ENCODE measurements at regions not wholly inside any gene's neighbourhood (a gene's known extent, or its start where the extent isn't known, plus 50 kb on each side); places are given as distances from the start of the nearest gene placed in this dataset.

GRCh38 chrX:40169193-40170101, 71.7 kb upstream of the BCOR start:
- peak overlapping the region; percentile 99 for H3K27ac Mint-ChIP-seq
- ATAC-seq (replicated peaks), result peak; percentile 71
- peaks cover 24% of the 10 kb centered on the region for H3K36me3 Mint-ChIP-seq (ENCODE audit: low read depth)

GRCh38 chrX:40168480-40169011, 70.8 kb upstream of the BCOR start:
- Mint-ChIP-seq H3K9me3 (no peaks in the 10 kb centered on the region), H3K4me3 (peak overlapping the region; percentile 74), H3K36me3 (ENCODE audit: low read depth) (peaks cover 15% of the 10 kb centered on the region), H3K27me3 (no peaks in the 10 kb centered on the region), H3K4me1 (peaks cover 4% of the 10 kb centered on the region), H3K27ac (no peak overlapping the region)
- ATAC-seq (replicated peaks), result no peak

More at GRCh38 chrX:40169193-40170101, 71.7 kb upstream of the BCOR start:
- Mint-ChIP-seq H3K4me3 (peak overlapping the region; percentile 93), H3K27me3 (no peaks in the 10 kb centered on the region), H3K9me3 (no peaks in the 10 kb centered on the region), H3K4me1 (peaks cover 4% of the 10 kb centered on the region)

- no peak for ATAC-seq (replicated peaks)
- Mint-ChIP-seq H3K27me3 (no peaks in the 10 kb centered on the region), H3K36me3 (ENCODE audit: low read depth) (peaks cover 9% of the 10 kb centered on the region), H3K4me3 (peak overlapping the region; percentile 74), H3K27ac (no peak overlapping the region), H3K4me1 (peaks cover 4% of the 10 kb centered on the region), H3K9me3 (no peaks in the 10 kb centered on the region)
Observed at GRCh38 chrX:40167850-40168479, 70.2 kb upstream of the BCOR start.

GRCh38 chrX:40167233-40167849, 69.6 kb upstream of the BCOR start:
- ATAC-seq (replicated peaks), result no peak
- Mint-ChIP-seq H3K4me1 (peaks cover 4% of the 10 kb centered on the region), H3K27ac (no peak overlapping the region), H3K4me3 (peak overlapping the region; percentile 74), H3K36me3 (ENCODE audit: low read depth) (peaks cover 4% of the 10 kb centered on the region), H3K9me3 (no peaks in the 10 kb centered on the region), H3K27me3 (no peaks in the 10 kb centered on the region)

GRCh38 chrX:40166582-40166981, 68.8 kb upstream of the BCOR start:
- Mint-ChIP-seq H3K4me1 (peaks cover 4% of the 10 kb centered on the region), H3K27me3 (no peaks in the 10 kb centered on the region), H3K4me3 (peak overlapping the region; percentile 74), H3K9me3 (no peaks in the 10 kb centered on the region), H3K27ac (no peak overlapping the region), H3K36me3 (ENCODE audit: low read depth) (no peaks in the 10 kb centered on the region)
- ATAC-seq (replicated peaks), result no peak

- H3K4me3 Mint-ChIP-seq, result no peak overlapping the region
- no peak overlapping the region for H3K27ac Mint-ChIP-seq
- H3K4me1 Mint-ChIP-seq, result peaks cover 4% of the 10 kb centered on the region
- no peaks in the 10 kb centered on the region for H3K9me3 Mint-ChIP-seq
- ATAC-seq (replicated peaks), result no peak
- H3K36me3 Mint-ChIP-seq (ENCODE audit: low read depth), result no peaks in the 10 kb centered on the region
- no peaks in the 10 kb centered on the region for H3K27me3 Mint-ChIP-seq
Observed at GRCh38 chrX:40165861-40166260, 68.1 kb upstream of the BCOR start.

- H3K36me3 Mint-ChIP-seq (ENCODE audit: low read depth), result no peaks in the 10 kb centered on the region
- no peaks in the 10 kb centered on the region for H3K27me3 Mint-ChIP-seq
- no peak for ATAC-seq (replicated peaks)
- H3K9me3 Mint-ChIP-seq, result no peaks in the 10 kb centered on the region
- H3K4me1 Mint-ChIP-seq, result peaks cover 4% of the 10 kb centered on the region
- H3K27ac Mint-ChIP-seq, result no peak overlapping the region
- H3K4me3 Mint-ChIP-seq, result no peak overlapping the region
Observed at GRCh38 chrX:40165206-40165605, 67.4 kb upstream of the BCOR start.

- Mint-ChIP-seq H3K27me3 (no peaks in the 10 kb centered on the region), H3K27ac (no peak overlapping the region), H3K9me3 (no peaks in the 10 kb centered on the region), H3K4me1 (peaks cover 4% of the 10 kb centered on the region), H3K4me3 (no peak overlapping the region), H3K36me3 (ENCODE audit: low read depth) (no peaks in the 10 kb centered on the region)
- ATAC-seq (replicated peaks), result no peak
Observed at GRCh38 chrX:40164751-40165150, 67.0 kb upstream of the BCOR start.

GRCh38 chrX:40158036-40158706, 60.4 kb upstream of the BCOR start:
- Mint-ChIP-seq H3K36me3 (ENCODE audit: low read depth) (no peaks in the 10 kb centered on the region), H3K27me3 (no peaks in the 10 kb centered on the region), H3K4me3 (peak overlapping the region; percentile 30), H3K4me1 (no peaks in the 10 kb centered on the region), H3K27ac (no peak overlapping the region), H3K9me3 (no peaks in the 10 kb centered on the region)
- peak; percentile 55 for ATAC-seq (replicated peaks)

GRCh38 chrX:40157228-40158035, 59.7 kb upstream of the BCOR start:
- peak overlapping the region; percentile 20 for H3K4me3 Mint-ChIP-seq
- H3K36me3 Mint-ChIP-seq (ENCODE audit: low read depth), result no peaks in the 10 kb centered on the region
- H3K27ac Mint-ChIP-seq, result no peak overlapping the region
- ATAC-seq (replicated peaks), result no peak
- H3K4me1 Mint-ChIP-seq, result no peaks in the 10 kb centered on the region
- no peaks in the 10 kb centered on the region for H3K27me3 Mint-ChIP-seq
- no peaks in the 10 kb centered on the region for H3K9me3 Mint-ChIP-seq

GRCh38 chrX:40156470-40157227, 58.9 kb upstream of the BCOR start:
- Mint-ChIP-seq H3K4me1 (no peaks in the 10 kb centered on the region), H3K27ac (no peak overlapping the region), H3K9me3 (no peaks in the 10 kb centered on the region), H3K4me3 (peak overlapping the region; percentile 20), H3K36me3 (ENCODE audit: low read depth) (no peaks in the 10 kb centered on the region), H3K27me3 (no peaks in the 10 kb centered on the region)
- no peak for ATAC-seq (replicated peaks)

GRCh38 chrX:40155589-40156469, 58.1 kb upstream of the BCOR start:
- H3K4me1 Mint-ChIP-seq, result no peaks in the 10 kb centered on the region
- no peaks in the 10 kb centered on the region for H3K36me3 Mint-ChIP-seq (ENCODE audit: low read depth)
- no peak overlapping the region for H3K4me3 Mint-ChIP-seq
- no peak for ATAC-seq (replicated peaks)
- H3K27me3 Mint-ChIP-seq, result no peaks in the 10 kb centered on the region
- no peak overlapping the region for H3K27ac Mint-ChIP-seq
- no peaks in the 10 kb centered on the region for H3K9me3 Mint-ChIP-seq

Measured in activated T-helper 17 cell treated with anti-CD3 and anti-CD28 coated beads, Interleukin-2, amount 50 U/mL, for 72 hours (primary cell).